ENCODE measurements at regions not wholly inside any gene's neighbourhood (a gene's known extent, or its start where the extent isn't known, plus 50 kb on each side); places are given as distances from the start of the nearest gene placed in this dataset.

DNA sequence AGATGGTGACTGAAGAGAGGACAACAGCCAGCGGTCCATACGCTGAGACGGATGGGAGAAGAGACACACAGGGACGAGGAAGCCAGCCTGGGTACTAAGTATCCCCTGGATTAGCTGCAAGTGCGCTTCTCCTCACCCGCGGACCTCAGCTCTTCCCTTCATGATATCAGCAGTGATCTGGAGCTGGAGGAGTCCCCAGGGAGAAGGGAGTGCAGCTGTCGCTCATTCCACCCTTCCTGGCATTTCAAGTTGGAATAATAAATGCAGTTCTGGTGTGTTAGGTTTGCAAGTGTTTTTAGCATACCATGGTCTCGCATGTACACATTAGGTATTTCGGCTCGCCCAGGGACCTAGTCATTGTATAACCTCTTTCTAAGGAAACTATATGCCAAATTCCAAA lies 88.5 kb upstream of the C1QTNF9B start:
- peak overlapping the region in 3 of 4 donors; percentile 20 to 64 (median 50) for H3K27ac ChIP-seq
- peaks cover 44% of the 10 kb centered on the region for H3K4me1 ChIP-seq
- 72 to 74% methylated on average over 11 of the region's 11 CpGs for whole genome bisulfite sequencing, 2 donors
- no peak for ATAC-seq
- TF ChIP-seq, protein P1, sequence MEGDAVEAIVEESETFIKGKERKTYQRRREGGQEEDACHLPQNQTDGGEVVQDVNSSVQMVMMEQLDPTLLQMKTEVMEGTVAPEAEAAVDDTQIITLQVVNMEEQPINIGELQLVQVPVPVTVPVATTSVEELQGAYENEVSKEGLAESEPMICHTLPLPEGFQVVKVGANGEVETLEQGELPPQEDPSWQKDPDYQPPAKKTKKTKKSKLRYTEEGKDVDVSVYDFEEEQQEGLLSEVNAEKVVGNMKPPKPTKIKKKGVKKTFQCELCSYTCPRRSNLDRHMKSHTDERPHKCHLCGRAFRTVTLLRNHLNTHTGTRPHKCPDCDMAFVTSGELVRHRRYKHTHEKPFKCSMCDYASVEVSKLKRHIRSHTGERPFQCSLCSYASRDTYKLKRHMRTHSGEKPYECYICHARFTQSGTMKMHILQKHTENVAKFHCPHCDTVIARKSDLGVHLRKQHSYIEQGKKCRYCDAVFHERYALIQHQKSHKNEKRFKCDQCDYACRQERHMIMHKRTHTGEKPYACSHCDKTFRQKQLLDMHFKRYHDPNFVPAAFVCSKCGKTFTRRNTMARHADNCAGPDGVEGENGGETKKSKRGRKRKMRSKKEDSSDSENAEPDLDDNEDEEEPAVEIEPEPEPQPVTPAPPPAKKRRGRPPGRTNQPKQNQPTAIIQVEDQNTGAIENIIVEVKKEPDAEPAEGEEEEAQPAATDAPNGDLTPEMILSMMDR (IDR thresholded peaks at IDR 0.05): no peak
- TF ChIP-seq POLR2A (IDR thresholded peaks at IDR 0.05): no peak
- no peak for DNase-seq
- H3K36me3 ChIP-seq (replicated peaks in 1 of 2; ENCODE audit: insufficient read depth in 1 of 2, low read depth in 2 of 2): no peaks in the 10 kb centered on the region
- H3K9me3 ChIP-seq: no peaks in the 10 kb centered on the region
- no peak overlapping the region for H3K4me3 ChIP-seq
- intact Hi-C loops (cut with DNase I): no loop called here
- no peaks in the 10 kb centered on the region for H3K27me3 ChIP-seq

DNA sequence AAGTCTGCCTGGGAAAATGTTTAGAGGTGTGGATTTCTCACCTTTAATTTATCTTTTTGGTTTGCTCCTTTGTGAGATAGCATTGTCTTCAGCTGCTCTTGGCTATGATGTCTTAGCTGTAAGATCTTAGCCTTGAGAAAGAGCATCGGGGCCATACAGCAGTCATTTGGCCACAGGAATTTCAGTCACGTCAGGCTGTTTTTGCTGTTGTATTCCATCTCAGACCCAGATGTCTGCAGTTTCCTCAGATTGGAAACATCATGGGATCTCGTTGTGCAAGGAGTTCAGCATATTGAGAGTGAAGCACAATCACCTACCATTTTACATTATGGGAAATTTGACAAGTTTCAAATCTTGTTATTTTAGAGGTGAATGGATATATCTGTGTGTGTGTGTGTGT lies 89.3 kb upstream of the C1QTNF9B start:
- peaks cover 44% of the 10 kb centered on the region for H3K4me1 ChIP-seq
- 59 to 65% methylated on average over 3 of the region's 3 CpGs for WGBS, 2 donors
- no peaks in the 10 kb centered on the region for H3K36me3 ChIP-seq (replicated peaks in 1 of 2; ENCODE audit: insufficient read depth in 1 of 2, low read depth in 2 of 2)
- H3K4me3 ChIP-seq: no peak overlapping the region
- H3K9me3 ChIP-seq: no peaks in the 10 kb centered on the region
- no peak for DNase-seq
- peak overlapping the region in 3 of 4 donors; percentile 50 to 64 (median 53) for H3K27ac ChIP-seq
- no peak for ATAC-seq
- intact Hi-C loops (cut with DNase I): no loop called here
- H3K27me3 ChIP-seq: no peaks in the 10 kb centered on the region
- TF ChIP-seq, protein P1 (IDR thresholded peaks at IDR 0.05): no peak
- TF ChIP-seq POLR2A (IDR thresholded peaks at IDR 0.05): no peak

DNA sequence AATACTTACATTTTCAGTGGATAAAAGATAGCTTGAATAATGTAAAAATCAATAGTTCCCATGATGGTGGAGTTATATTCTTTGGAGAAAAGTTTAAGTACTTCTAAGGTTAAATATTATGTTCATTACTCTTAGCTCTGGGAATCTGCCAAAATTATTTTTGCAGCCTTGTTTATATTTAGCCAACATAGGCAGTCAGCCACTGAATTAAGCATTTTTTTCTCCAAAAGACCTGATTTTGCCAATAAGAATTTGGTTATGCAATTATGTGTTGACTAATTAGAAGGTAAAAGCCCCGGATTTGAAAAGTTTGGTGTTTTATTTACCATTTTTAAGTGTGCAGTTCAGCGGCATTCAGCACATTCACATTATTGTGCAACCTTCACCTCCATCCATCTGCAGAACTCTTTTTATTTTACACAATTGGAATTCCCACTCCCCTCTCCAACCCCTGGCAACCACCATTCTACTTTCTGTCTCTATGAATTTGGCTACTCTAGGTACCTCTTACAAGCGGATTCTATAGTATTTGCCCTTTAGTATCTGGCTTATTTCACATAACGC lies 90.1 kb upstream of the C1QTNF9B start:
- Histone ChIP-seq H3K4me1 (peaks cover 44% of the 10 kb centered on the region), H3K36me3 (replicated peaks in 1 of 2; ENCODE audit: insufficient read depth in 1 of 2, low read depth in 2 of 2) (no peaks in the 10 kb centered on the region), H3K9me3 (no peaks in the 10 kb centered on the region), H3K4me3 (no peak overlapping the region), H3K27me3 (no peaks in the 10 kb centered on the region), H3K27ac (peak overlapping the region in 2 of 4 donors; percentile 53 to 71)
- ATAC-seq: no peak
- TF ChIP-seq POLR2A (IDR thresholded peaks at IDR 0.05): no peak
- TF ChIP-seq, protein P1 (IDR thresholded peaks at IDR 0.05): no peak
- intact Hi-C loops (cut with DNase I): no loop called here
- 66 to 67% methylated on average over 4 of the region's 4 CpGs for WGBS, 2 donors
- DNase-seq: no peak

DNA sequence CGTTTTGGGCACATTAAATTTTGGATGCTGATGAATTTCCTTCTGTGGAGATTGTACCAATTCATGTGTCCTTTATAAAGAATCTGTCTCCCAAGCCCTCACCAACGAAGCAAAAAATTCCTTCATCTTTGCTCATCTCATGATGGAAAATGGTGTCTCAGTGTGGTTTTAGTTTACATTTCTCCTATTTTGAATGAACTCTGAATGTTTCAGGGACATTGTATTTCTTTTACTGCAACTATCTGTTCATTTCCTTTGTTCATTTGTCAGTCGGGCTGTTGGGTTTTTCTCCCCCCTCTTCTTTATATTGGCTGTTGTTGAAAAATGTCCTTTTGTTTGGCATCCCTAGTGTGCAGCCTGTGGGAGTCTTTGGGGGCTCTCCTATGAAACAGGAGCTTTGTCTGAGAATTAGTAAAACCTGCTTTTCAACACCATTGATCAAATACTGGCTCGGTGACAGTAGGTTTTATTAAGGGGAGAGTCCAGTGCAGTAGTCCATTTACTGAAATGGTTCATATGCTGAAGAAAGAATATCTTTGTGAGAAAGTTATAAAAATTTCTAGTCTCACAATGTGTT lies 91.3 kb upstream of the C1QTNF9B start:
- no peaks in the 10 kb centered on the region for H3K36me3 ChIP-seq (replicated peaks in 1 of 2; ENCODE audit: insufficient read depth in 1 of 2, low read depth in 2 of 2)
- TF ChIP-seq POLR2A (IDR thresholded peaks at IDR 0.05): no peak
- TF ChIP-seq, protein P1 (IDR thresholded peaks at IDR 0.05): no peak
- DNase-seq (peak in 1 of 4 donors; percentile 29), ATAC-seq (peak; percentile 76)
- H3K4me1 ChIP-seq: peaks cover 44% of the 10 kb centered on the region
- H3K9me3 ChIP-seq: no peaks in the 10 kb centered on the region
- intact Hi-C loops (cut with DNase I): no loop called here
- peak overlapping the region in 3 of 4 donors; percentile 53 to 71 (median 57) for H3K27ac ChIP-seq
- H3K4me3 ChIP-seq: no peak overlapping the region
- 24 to 30% methylated on average over 4 of the region's 4 CpGs for WGBS, 2 donors
- H3K27me3 ChIP-seq: no peaks in the 10 kb centered on the region

DNA sequence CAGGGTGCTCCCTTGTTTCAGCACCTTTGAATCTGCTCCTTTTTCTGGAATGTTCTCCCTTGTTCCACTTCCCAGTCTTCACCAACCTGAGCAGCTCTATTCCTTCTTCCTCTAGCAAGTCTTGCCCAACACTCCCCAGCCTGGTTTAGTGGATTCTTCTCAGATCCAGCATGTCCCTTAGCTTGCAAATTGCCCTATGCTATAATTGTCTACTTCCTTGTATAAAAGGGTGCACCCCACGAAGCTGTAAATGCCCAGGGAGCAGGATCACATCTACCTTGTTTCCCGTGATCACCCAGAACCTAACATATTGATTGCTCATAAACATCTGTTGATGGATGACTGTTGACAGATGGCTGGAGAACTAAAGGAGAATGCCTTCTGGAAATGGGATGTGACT lies 93.2 kb upstream of the C1QTNF9B start:
- WGBS, 2 donors: 11 to 25% methylated on average over 1 to 2 of the region's 2 CpGs
- peak overlapping the region in 3 of 4 donors; percentile 17 to 57 (median 28) for H3K27ac ChIP-seq
- H3K4me3 ChIP-seq: no peak overlapping the region
- no peaks in the 10 kb centered on the region for H3K27me3 ChIP-seq
- TF ChIP-seq, protein P1 (IDR thresholded peaks at IDR 0.05): no peak
- no peak for TF ChIP-seq POLR2A (IDR thresholded peaks at IDR 0.05)
- intact Hi-C loops (cut with DNase I): no loop called here
- peaks cover 31% of the 10 kb centered on the region for H3K4me1 ChIP-seq
- ATAC-seq (no peak), DNase-seq (no peak)
- H3K9me3 ChIP-seq: no peaks in the 10 kb centered on the region
- no peaks in the 10 kb centered on the region for H3K36me3 ChIP-seq (replicated peaks in 1 of 2; ENCODE audit: insufficient read depth in 1 of 2, low read depth in 2 of 2)
